Liver (tissue), 8 donors: ENCODE measurements at regions not wholly inside any gene's neighbourhood (a gene's known extent, or its start where the extent isn't known, plus 50 kb on each side); places are given as distances from the start of the nearest gene placed in this dataset.

Experiments
- DNase-seq: peaks from one replicate; pipeline ENCODE4 v3.0.0-alpha.2; 2017; ENCODE audit warnings: low spot score
- H3K27ac ChIP-seq, 2 donors: one replicate each; pipeline ENCODE4 v1.7.0; 2013; ENCODE audit warnings: inconsistent platforms in 2 of 2, low read length in 2 of 2, control low read depth in 1 of 2, low read depth in 1 of 2, mild to moderate bottlenecking in 1 of 2
- H3K27me3 ChIP-seq, 4 donors: one replicate each; pipeline versions ENCODE4 v1.6.1 to v1.7.0; 2013; ENCODE audit warnings: low read length in 3 of 4, inconsistent platforms in 1 of 4, mild to moderate bottlenecking in 1 of 4, moderate library complexity in 1 of 4; ENCODE audit not compliant: control insufficient read depth in 4 of 4, insufficient read depth in 4 of 4
- H3K36me3 ChIP-seq, 4 donors: one replicate each; pipeline versions ENCODE4 v1.6.1 to v1.7.0; 2013; ENCODE audit warnings: low read length in 3 of 4, mild to moderate bottlenecking in 3 of 4, low read depth in 1 of 4, moderate library complexity in 1 of 4; ENCODE audit not compliant: control insufficient read depth in 4 of 4, insufficient read depth in 3 of 4
- H3K4me1 ChIP-seq, 4 donors: one replicate each; pipeline versions ENCODE4 v1.6.1 to v1.7.0; 2013; ENCODE audit warnings: low read length in 3 of 4, mild to moderate bottlenecking in 3 of 4, moderate library complexity in 1 of 4; ENCODE audit not compliant: control insufficient read depth in 4 of 4, insufficient read depth in 4 of 4
- H3K4me3 ChIP-seq, 3 donors: one replicate each; pipeline versions ENCODE4 v1.6.1 to v1.7.0; 2013; ENCODE audit warnings: low read length in 3 of 3, control low read depth in 1 of 3, low read depth in 1 of 3, mild to moderate bottlenecking in 1 of 3
- H3K9ac ChIP-seq, 2 donors: one replicate each; pipeline ENCODE4 v1.7.0; 2013; ENCODE audit warnings: low read length in 2 of 2, mild to moderate bottlenecking in 2 of 2, moderate library complexity in 2 of 2, control low read depth in 1 of 2, low read depth in 1 of 2
- H3K9me3 ChIP-seq, 4 donors: one replicate each; pipeline versions ENCODE4 v1.6.1 to v1.7.0; 2013; ENCODE audit warnings: low read length in 3 of 4; ENCODE audit not compliant: control insufficient read depth in 4 of 4
- FOXA2 ChIP-seq: IDR thresholded peaks from 2 replicates; pipeline ENCODE4 v1.6.1; 2016; ENCODE audit warnings: antibody characterized with exemption
- GABPA ChIP-seq, 2 donors: IDR thresholded peaks in 1 of 2; conservative IDR thresholded peaks in 1 of 2; 2 replicates each; pipeline ENCODE4 v1.6.1; 2016; ENCODE audit warnings: antibody characterized with exemption in 2 of 2, mild to moderate bottlenecking in 1 of 2, moderate library complexity in 1 of 2
- HNF4A ChIP-seq, 2 donors: conservative IDR thresholded peaks; 2 replicates each; pipeline ENCODE4 v1.6.1; 2016; ENCODE audit warnings: antibody characterized with exemption in 2 of 2, mild to moderate bottlenecking in 2 of 2
- HNF4G ChIP-seq: IDR thresholded peaks from 2 replicates; pipeline ENCODE4 v1.6.1; 2016; ENCODE audit warnings: antibody characterized with exemption
- RAD21 ChIP-seq, 2 donors: IDR thresholded peaks; 2 replicates each; pipeline ENCODE4 v1.6.1; 2016; ENCODE audit warnings: antibody characterized with exemption in 2 of 2, mild to moderate bottlenecking in 2 of 2
- RXRA ChIP-seq, 2 donors: IDR thresholded peaks; 2 replicates each; pipeline ENCODE4 v1.6.1; 2017 to 2018; ENCODE audit warnings: antibody characterized with exemption in 2 of 2, mild to moderate bottlenecking in 1 of 2
- TAF1 ChIP-seq: conservative IDR thresholded peaks from 2 replicates; pipeline ENCODE4 v1.6.1; 2016; ENCODE audit warnings: antibody characterized with exemption, mild to moderate bottlenecking
- WGBS: extraction: QIAGEN DNeasy Blood & Tissue Kit; methylation state at CpG from one replicate; pipeline ENCODE4 v1.1.7; 2013; 5-methylcytosine and 5-hydroxymethylcytosine counted together
- TF ChIP-seq, protein P1 (sequence below): fragments of 150-350 bp; IDR thresholded peaks from 2 replicates; pipeline ENCODE4 v1.5.1; 2017; ENCODE audit warnings: improper control_type of control experiment, low read depth, low read length; ENCODE audit not compliant: missing input control
- TF ChIP-seq, protein P2 (sequence below): IDR thresholded peaks from 2 replicates; pipeline ENCODE4 v1.6.1; 2016; ENCODE audit warnings: antibody characterized with exemption
- TF ChIP-seq, protein P3 (sequence below): IDR thresholded peaks from 2 replicates; pipeline ENCODE4 v1.6.1; 2016; ENCODE audit warnings: antibody characterized with exemption
- TF ChIP-seq, protein P4 (sequence below): IDR thresholded peaks from 2 replicates; pipeline ENCODE4 v1.6.1; 2016; ENCODE audit warnings: antibody characterized with exemption, mild to moderate bottlenecking
- donor health status: healthy.
- donor health status: healthy.
- donor health status: healthy.
- donor health status: healthy.
- donor health status: healthy.

DNA sequence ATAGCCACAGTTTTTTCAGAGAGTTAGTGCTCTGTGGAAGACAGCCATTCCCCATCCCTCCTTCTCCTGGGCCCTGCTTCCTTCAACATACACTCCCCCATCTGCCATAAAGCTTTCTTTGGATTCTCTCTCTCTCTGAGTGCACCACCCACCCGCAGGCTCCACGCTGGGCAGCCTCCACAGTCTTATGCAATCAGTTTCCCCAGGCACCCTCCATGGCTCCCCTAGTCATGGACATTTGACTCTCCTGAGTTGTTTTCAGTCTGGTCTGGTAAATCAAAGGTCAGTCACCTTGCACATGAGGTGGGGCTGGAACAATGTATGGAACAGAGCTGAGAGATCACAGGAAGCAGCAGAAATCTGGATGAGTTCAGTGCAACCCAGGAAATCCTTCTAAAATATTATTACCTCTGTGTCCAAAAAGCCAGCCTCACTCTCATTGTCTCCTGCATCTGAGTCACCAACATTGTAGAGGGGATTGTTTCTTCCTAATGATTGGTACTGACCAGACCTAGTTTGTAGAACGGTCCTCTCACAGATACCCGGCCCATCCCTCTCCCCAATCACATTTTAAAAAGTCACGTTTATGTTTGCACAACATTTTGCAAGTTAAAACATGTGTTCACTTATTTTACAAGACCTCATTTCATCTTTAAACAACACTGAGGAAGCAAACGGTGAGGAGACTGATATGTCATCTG is 70.1 kb downstream of the CYCS start:
- no peak for DNase-seq
- Histone ChIP-seq H3K9me3 (no peaks in the 10 kb centered on the region), H3K4me1 (no peaks in the 10 kb centered on the region), H3K27me3 (peaks cover 0 to 9% (median 0%) of the 10 kb centered on the region in 4 donors), H3K4me3 (no peak overlapping the region), H3K9ac (no peak overlapping the region), H3K27ac (no peak overlapping the region), H3K36me3 (no peaks in the 10 kb centered on the region)
- TF ChIP-seq, protein P1, sequence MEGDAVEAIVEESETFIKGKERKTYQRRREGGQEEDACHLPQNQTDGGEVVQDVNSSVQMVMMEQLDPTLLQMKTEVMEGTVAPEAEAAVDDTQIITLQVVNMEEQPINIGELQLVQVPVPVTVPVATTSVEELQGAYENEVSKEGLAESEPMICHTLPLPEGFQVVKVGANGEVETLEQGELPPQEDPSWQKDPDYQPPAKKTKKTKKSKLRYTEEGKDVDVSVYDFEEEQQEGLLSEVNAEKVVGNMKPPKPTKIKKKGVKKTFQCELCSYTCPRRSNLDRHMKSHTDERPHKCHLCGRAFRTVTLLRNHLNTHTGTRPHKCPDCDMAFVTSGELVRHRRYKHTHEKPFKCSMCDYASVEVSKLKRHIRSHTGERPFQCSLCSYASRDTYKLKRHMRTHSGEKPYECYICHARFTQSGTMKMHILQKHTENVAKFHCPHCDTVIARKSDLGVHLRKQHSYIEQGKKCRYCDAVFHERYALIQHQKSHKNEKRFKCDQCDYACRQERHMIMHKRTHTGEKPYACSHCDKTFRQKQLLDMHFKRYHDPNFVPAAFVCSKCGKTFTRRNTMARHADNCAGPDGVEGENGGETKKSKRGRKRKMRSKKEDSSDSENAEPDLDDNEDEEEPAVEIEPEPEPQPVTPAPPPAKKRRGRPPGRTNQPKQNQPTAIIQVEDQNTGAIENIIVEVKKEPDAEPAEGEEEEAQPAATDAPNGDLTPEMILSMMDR: no peak
- TF ChIP-seq FOXA2: no peak
- TF ChIP-seq, protein P2, sequence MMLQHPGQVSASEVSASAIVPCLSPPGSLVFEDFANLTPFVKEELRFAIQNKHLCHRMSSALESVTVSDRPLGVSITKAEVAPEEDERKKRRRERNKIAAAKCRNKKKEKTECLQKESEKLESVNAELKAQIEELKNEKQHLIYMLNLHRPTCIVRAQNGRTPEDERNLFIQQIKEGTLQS: no peak
- no peak for TF ChIP-seq HNF4G
- TF ChIP-seq HNF4A (conservative IDR thresholded peaks at IDR 0.05): no peak
- TF ChIP-seq TAF1: no peak
- WGBS: 55% methylated on average over 6 of the region's 6 CpGs

DNA sequence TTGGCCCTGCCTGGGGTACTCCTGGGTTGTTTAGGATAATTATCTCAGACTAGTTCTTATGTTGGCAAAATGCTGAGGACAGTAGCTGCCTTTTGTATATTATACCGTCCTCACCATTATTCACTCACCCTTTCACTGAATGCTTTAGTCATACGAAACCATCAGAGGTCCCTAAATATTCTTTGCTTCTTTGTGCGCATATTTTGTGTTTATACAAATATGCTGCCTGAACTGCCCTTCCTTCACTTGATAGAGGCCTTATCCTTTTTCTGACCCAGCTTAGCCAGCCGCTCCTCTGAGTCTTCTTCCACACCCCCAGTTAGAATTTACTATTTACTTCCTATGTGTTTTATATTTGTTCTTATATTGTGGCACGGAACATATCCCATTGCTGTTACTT is 70.2 kb upstream of the OSBPL3 start:
- no peak overlapping the region for H3K4me3 ChIP-seq
- H3K27me3 ChIP-seq: peaks cover 0 to 5% (median 0%) of the 10 kb centered on the region in 4 donors
- TF ChIP-seq RAD21 (IDR thresholded peaks at IDR 0.05) (no peak), GABPA (IDR thresholded peaks at IDR 0.05 in 1 of 2, conservative IDR thresholded peaks at IDR 0.05 in 1 of 2) (no peak), RXRA (IDR thresholded peaks at IDR 0.05) (no peak)
- TF ChIP-seq, protein P1: no peak
- no peaks in the 10 kb centered on the region for H3K4me1 ChIP-seq
- WGBS: 88% methylated on average over 5 of the region's 5 CpGs
- no peak for DNase-seq
- no peaks in the 10 kb centered on the region for H3K9me3 ChIP-seq
- H3K9ac ChIP-seq: no peak overlapping the region
- H3K36me3 ChIP-seq: no peaks in the 10 kb centered on the region
- no peak overlapping the region for H3K27ac ChIP-seq

DNA sequence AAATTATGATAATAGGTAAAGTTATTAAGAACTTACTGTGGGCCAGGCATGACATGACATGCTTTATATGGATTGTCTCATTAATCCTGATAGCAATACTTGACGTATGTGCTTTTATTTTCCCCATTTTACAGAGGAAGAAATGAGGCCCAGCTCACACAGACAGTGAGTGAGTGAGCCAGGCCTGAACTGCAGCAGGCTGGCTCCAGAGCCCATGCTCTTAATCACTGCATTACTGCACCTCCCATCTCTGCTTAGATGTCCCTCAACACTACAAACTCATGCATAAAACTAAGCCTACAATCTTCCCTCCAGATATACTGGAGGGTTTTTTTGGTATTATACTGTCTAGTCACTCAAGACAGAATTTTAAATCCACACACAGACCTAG is 68.5 kb upstream of the OSBPL3 start:
- Histone ChIP-seq H3K9ac (no peak overlapping the region), H3K27me3 (no peaks in the 10 kb centered on the region), H3K27ac (no peak overlapping the region), H3K4me1 (no peaks in the 10 kb centered on the region), H3K4me3 (no peak overlapping the region), H3K36me3 (no peaks in the 10 kb centered on the region), H3K9me3 (no peaks in the 10 kb centered on the region)
- DNase-seq: no peak
- TF ChIP-seq, protein P2: no peak
- TF ChIP-seq, protein P3, sequence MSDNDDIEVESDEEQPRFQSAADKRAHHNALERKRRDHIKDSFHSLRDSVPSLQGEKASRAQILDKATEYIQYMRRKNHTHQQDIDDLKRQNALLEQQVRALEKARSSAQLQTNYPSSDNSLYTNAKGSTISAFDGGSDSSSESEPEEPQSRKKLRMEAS: no peak
- TF ChIP-seq, protein P4, sequence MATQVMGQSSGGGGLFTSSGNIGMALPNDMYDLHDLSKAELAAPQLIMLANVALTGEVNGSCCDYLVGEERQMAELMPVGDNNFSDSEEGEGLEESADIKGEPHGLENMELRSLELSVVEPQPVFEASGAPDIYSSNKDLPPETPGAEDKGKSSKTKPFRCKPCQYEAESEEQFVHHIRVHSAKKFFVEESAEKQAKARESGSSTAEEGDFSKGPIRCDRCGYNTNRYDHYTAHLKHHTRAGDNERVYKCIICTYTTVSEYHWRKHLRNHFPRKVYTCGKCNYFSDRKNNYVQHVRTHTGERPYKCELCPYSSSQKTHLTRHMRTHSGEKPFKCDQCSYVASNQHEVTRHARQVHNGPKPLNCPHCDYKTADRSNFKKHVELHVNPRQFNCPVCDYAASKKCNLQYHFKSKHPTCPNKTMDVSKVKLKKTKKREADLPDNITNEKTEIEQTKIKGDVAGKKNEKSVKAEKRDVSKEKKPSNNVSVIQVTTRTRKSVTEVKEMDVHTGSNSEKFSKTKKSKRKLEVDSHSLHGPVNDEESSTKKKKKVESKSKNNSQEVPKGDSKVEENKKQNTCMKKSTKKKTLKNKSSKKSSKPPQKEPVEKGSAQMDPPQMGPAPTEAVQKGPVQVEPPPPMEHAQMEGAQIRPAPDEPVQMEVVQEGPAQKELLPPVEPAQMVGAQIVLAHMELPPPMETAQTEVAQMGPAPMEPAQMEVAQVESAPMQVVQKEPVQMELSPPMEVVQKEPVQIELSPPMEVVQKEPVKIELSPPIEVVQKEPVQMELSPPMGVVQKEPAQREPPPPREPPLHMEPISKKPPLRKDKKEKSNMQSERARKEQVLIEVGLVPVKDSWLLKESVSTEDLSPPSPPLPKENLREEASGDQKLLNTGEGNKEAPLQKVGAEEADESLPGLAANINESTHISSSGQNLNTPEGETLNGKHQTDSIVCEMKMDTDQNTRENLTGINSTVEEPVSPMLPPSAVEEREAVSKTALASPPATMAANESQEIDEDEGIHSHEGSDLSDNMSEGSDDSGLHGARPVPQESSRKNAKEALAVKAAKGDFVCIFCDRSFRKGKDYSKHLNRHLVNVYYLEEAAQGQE: no peak
- TF ChIP-seq, protein P1: no peak
- TF ChIP-seq GABPA (IDR thresholded peaks at IDR 0.05 in 1 of 2, conservative IDR thresholded peaks at IDR 0.05 in 1 of 2): no peak
- no peak for TF ChIP-seq HNF4G
- 87% methylated on average over 1 of the region's 1 CpG for WGBS
